NCI-H146 treated with DMSO at 0.1 percent for 48 hours (cell line): ENCODE measurements at regions not wholly inside any gene's neighbourhood (a gene's known extent, or its start where the extent isn't known, plus 50 kb on each side); places are given as distances from the start of the nearest gene placed in this dataset.

ENCODE experiments used
- DNase-seq: peaks from one replicate; lab custom pipeline; 2025; ENCODE audit not compliant: unreplicated experiment; lab: John Stamatoyannopoulos, UW

DNA sequence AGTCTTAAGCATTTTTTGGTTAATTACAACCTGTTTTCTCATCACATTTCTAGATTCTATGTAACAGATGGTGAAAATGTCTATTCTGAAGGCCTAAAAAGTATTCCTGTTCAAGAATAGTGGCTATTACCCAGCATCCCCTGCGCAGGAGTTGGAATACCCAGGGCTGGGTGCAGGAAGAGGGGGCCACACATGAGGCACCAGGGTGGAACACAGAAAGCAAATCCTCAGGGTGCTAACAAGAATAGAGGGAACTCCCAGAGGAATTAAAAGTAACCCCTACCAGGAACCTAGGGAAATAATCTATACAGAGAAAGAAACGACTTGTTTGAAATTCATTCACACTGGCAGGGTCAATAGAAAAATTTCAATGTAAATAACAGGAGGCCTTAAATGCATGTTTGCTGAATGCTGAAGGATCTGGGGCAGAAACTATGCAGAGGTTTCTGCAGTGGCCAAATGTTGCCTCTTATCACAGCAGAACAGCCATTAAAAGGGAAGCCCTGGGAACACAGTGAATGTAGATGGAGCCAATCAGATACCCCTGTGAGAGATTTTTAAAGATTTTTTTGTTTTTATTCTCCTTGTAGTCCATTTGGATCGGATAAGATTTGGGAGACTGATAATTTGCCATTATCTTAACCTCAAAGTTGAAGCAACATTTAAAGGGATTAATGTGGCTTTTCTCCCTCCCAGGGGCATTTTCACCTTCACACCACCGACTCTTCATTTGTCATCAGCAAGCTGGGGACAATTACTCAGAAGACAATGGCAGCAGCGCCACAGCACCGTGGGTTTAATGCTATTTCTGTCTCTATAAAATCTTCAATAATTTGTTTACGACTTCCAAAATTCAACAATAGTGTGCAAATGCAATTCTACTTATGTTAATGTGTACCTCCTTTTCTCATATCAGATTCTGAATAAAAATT lies 196.0 kb upstream of the PSMD7 start:
- peak; percentile 58 for DNase-seq

DNA sequence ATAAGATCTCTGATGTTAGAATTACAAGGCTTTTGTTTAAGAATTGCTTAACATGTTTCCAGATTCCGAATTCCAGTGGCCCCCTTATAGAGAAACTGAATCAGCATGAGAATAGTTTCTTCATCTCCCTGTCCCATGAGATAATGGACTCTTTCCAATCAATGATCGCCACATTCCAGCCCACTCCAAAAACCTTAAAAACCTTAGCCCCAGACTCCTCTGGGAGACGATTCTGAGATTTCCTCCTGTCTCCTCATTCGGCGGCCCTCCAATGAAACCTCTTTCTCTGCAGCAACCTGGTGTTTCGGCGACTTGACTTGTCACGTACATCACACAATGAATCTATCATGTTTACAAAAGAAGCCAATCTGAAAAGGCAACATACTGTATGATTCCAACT lies 197.1 kb upstream of the PSMD7 start:
- no peak for DNase-seq

DNA sequence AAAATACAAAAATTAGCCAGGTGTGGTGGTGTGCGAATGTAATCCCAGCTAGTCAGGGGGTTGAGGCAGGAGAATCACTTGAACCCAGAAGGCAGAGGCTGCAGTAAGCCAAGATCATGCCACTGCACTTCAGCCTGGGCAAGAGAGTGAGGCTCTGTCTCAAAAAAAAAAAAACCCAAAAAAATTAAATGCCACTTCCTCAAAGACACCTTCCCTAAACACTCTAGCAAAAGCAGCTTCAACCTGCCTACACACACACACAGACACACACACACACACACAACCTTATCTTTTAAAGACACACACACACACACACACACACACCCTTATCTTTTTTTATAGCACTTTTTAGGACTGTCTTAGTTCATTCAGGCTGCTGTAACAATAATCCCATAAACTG lies 201.7 kb upstream of the PSMD7 start:
- no peak for DNase-seq

DNA sequence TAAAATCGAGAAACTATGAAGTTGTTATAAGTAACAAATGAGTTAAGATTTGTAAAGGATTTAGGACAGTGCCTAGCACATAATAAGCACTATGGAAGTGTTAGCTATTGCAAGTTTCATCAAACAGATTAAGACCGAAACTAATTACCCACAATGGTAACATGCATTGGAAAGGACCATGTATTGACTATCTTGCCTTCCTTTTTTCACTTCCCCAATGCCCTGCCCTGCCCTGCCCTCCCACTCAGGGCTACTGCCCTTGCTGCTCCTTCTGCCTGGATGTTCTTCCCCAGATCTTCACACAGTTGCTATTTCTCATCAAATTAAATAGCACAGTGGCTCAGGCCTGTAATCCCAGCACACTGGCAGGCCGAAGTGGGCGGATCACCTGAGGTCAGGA lies 202.1 kb upstream of the PSMD7 start:
- DNase-seq, result no peak

DNA sequence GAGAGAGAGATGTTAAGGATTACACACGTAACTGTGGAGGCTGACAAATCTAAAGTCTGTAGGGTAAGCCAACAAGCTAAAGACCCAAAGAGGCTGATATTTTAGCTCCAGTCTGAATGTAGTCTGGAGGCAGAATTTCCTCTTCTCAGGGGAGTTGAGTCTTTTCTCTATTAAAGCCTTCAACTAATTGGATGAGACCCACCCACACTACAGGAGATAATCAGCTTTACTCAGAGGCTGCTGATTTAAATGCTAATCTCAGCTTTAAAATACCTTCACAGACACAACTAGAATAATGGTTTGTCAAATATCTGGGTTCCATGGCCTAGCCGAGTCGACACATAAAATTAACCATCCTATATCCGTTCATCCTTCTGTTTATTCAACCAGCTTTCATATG lies 204.3 kb upstream of the PSMD7 start:
- no peak for DNase-seq

DNA sequence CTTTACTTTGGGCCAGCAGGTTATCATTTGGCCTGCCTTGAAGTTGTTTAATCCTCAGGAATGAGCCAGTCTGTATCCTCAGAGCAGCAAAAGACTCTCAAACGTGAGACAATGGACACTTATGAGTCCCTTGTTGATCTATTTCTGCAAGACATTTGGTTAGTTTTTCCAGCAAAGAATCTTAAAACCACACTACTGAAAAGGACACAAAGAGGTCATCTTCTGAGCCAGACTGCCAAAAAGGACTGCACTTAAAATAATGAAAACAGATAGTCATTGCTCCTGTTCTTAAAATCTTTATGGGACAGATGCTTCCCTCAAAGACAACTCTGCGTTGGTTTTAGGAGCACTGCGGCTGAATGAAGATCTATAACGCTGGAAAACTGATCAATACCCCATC lies 205.7 kb upstream of the PSMD7 start:
- no peak for DNase-seq

DNA sequence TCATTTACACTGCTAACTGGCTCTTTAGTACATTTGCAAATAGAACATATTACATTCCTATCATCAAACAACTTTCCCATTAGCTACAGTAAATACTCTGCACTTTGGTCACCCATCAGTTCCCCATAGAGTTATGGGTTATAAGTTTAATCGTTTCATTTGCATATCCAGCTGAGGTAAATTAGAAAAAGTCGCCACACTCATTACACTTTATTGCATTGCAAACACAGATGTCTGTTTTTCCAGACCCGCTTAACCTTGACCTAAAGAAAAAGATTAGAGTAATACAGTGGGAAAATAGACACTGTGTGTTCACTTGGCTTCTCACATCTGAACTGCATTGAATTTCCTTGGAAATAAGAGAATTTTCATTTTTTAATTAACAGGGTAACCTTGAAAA lies 213.1 kb upstream of the PSMD7 start:
- DNase-seq, result peak; percentile 55

DNA sequence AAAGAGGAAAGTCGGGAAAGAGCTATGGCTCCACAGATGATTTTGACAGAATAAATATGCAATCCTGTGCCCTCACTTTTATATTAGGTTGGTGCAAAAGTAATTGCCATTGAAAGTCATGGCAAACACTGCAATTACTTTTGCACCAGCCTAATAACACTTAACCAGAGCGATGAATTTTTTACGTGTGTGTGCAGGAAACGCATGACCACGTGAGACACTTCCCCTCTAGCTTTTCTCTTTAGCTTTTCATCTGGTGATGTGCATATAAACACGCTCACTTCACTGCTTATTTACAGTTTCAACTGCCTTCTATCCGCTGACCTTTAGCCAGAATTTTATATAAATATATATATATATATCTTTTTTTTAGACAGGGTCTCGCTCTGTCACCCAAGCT lies 216.3 kb upstream of the PSMD7 start:
- DNase-seq, result no peak

DNA sequence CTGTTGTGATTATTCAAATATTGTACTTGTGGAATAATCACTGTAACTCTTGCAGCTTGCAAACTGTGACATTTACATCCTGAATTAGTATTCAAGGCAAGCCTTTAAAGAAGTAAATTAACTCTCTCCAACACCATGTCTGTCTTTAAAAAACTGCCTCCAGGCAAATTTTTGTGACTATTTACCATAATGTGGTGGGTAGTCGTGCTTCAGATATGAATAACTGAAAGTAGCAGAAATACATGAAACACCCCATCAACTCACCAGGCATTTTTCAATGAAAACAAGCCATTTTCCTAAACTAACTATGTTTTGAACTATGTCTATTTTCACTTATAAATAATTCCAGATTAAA lies 217.4 kb upstream of the PSMD7 start:
- DNase-seq, result no peak

DNA sequence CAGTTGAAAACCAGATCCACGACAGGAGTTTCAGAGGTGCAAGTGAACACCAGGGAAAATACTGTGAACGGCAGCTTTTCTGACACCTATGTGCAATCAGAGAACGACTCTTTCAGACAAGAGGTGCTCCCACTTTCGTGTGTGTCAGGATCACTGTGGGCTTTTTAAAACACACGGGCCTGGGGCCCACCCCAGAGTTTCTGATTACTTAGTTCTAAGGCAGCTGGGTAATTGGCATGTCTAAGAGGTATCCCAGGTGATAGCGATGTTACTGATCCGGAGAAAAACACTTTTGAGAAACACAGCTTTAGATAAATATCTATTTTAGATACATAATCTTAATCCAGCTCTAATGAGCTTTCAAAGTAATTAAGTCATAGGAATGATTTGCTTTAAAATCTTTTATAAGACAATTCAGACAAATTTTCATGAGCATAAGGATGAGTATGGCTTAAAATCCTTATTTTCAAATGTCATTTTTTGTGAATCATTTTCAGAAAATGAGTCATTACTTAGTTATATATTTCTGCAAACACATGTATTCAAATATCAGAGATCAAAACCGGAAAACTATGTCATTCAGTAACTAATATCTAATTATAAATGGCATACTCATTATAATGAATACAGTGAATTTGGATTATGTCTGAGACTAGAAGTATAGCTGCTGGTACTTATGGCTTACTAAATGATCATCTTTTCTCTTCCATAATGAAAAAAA lies 217.9 kb upstream of the PSMD7 start:
- no peak for DNase-seq

DNA sequence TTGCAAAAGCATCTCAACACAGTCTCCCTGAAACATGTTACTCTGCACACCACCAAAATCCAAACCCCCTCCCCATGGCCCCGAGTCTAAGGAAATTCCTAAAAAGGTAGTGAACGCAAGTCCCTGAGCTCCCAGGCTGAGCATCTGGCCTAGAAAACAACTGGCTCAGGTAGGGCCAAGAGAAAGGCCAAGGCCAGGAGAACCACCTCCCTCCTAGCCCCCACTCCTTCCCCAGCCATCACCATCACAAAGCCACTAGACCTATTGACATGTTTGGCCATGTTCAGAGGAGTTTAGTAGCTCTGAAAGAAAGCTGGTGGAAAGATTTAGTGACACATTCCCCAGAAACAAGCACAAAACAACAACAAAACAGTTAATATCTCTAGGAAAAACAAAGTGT lies 220.0 kb upstream of the PSMD7 start:
- no peak for DNase-seq

DNA sequence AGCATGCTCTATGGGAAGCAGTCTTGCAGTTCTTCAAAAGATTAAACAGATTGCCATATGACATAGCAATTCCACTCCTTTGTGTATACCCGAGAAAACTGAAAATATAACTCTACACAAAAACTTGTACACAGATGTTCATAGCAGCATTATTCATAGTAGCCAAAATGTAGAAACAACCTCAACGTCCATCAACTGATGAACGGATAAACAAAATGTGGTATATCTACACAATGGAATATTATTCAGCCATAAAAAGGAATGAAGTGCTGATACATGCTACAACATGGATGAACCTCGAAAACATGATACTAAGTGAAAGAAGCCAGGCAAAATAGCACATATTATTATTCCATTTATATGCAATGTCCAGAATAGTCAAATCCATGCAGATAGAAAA lies 221.2 kb upstream of the PSMD7 start:
- no peak for DNase-seq

DNA sequence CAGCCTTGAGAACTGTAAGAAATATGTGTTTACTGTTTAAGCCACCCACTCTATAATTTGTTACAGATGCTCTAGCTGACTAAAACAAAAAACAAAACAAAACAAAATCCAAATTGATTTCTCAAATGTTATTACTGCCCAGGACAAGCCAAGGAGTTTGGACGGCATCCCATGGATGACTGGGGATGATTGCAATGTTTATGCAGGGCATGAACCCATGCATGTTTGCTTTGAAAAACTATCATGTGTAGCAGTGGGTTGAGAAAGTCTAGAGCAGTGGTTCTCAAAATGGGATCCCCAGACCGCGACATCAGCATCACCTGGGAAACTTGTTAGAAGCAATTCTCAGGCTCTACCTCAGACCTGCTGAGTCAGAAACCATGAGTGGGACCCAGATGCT lies 223.2 kb upstream of the PSMD7 start:
- no peak for DNase-seq

DNA sequence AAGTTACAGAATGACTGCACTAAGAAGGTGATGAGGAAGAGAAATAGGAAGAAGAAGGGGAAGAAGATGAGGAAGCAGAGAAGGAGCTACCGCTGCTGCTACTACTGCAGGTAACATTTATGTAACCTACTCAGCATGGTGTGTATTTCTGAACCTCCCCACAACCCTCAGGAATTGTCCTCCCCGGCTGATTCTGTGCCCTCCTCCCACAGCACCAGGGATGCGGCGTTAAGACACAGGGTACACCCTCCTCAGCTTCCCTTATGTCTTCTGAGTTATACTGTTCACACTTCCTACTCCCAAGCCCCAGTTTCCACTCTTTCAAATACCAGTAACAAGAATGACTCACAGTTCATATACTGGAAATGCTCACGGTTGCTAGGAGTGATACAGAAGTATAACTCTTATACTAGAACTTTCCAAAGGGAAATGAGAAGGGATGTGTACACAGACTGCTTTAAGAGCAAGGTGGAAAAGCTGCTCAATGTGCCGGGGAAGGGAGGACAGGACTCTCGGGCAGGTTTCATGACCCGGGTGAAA lies 224.5 kb upstream of the PSMD7 start:
- DNase-seq, result no peak

DNA sequence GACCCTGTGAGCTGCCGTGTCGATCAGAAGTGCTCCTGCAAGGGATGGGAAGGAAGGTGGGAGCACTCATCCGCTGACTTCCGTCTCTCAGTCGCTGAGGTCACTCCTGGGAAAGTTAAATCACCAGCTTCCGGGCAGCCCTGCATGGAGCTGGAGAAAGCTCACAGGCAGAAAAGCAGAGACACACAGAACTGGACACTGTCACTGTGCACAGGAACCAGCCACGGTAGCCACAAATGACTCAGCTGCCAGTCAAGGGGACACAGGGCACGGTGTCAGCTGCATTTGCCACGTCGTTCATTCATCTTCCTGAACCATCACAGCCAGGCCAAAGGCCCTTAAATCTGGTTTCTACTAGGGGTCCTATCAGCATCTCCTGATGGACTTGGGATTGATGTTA lies 226.4 kb upstream of the PSMD7 start:
- no peak for DNase-seq

DNA sequence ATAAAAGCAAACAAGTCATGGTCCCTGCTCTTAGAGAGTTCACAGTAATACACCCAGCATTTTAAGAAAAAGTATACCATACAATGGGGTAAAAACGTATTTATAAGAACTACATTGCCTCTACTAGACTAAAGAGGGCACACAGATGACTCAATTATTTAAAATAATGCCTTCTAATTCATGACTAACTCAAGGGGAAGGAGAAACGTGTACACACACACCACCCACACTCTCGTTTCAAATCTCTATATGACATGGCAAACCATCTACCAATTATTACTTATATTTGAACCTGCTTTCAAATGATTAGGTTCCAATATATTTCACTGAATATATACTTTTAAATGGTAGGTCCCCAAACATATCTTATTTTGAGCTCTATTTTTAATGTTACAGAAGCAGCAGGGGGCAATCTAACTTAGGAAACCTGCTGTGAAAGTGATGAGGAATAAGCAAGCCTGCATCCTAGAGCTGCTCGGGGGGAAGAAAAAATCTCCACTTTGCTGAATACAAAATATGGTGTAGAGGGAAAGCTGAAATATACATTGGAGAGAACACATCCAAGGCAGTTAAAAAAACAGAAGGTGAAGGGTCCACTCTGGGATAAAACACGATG lies 232.4 kb upstream of the PSMD7 start:
- no peak for DNase-seq

DNA sequence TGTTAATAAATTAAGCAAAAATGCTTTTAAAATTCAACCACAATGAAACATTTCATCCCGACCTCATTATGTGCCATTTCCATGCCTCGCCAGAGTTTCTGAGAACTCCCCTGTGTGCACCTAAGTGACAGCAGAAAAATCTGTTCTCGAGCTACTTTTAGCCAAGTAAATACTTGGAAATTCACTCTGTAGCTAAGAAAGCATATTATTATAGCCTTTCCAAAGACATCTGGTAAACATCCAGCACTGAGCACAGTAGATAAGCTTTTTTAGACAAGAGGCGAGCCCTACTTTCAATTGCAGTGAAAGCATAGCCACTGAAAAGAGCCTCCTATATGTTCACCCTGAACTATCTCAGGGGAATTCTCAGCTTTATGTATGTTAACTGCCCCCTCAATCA lies 242.8 kb upstream of the PSMD7 start:
- no peak for DNase-seq

DNA sequence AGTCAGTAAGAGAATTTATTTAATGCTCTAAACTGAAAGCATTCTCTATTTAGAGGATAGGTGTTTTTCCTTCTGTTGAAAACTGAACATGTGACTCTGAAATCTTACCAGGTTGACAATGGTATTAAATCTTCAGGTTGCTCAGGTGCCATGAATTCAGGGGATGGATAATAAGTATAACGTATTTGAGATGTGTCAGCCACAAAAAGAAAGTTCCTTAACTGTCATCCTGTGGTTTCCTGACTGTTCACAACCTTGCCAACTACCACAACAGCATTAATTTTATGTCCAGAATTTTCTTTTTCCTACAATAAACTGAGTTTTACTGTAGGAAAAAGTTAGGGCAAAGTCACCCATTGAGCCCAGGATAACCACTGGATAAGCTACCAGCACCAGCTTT lies 243.3 kb upstream of the PSMD7 start:
- no peak for DNase-seq

DNA sequence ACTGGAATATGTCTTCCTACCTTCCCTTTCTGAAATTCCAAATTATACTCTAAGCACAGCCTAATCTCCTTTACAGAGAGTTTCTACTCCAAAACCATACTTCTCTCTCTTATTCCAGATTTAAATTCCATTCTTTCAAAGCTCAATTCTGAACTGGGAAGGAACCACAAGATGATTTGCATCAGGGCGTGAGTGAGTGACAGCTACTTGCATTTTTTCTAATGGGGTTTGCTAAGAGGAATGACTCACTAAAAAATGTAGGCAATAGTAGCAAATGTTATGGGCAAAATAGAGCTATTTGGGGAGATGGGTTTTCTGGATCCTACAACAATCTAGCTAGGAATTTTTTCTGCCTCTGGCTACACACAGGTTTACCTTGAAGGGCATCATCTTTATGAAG lies 244.6 kb upstream of the PSMD7 start:
- DNase-seq, result no peak

DNA sequence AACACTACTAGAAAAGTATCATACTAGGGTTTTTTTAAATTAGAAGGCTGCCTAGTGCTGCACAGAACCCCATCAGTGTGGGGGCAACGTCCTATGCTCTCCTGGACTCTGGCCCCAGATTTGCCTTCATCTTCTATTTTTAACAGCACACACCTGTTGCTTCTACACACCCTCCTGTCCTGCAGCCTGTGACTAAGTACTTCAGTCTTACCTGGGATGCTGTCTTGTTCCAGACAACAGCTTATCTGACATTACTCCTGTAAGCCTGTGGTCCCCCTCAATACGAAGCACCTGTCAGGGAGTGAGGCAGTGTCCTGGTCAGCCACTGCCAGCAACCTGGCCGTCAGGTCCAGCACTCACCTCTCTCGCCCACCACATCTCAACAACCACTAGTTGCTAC lies 247.6 kb upstream of the PSMD7 start:
- DNase-seq, result no peak

DNA sequence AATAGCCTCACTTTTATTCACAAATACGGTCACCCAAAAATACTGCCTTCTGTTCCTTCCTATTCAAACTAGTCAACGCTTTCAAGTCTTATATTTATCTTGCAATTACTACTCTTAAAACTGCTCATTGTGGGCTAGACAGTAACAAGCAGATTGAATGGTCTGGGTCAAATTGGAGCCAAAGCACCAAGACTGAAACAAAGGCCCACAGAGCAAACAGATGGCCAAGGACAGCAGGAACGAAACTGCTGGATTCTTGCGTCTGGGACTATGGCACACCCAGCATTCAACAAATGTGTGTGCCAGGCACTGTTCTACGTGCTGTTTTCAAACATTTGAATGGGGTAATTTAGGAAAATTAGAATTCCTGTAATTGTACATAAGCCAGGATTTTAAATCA lies 250.1 kb upstream of the PSMD7 start:
- peak; percentile 46 for DNase-seq

DNA sequence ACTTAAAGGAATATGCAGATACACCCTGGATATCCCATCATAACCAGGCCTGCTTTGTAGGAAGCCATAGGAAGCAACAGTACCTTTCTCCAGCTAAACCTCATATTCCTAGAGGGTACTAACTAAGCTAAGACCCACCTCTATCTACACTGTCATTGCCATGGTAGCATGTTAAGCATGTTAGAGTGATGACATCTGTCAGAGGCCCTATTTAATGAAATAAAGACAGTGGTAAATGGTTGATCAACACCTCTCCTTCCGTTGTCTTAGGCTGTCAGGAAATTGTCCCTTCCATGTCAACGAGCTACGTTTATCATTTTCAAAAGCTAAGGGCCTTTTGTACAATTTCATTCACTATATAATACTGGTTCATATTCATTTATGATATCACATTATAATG lies 251.1 kb upstream of the PSMD7 start:
- DNase-seq, result no peak
